ENCODE measurements at regions not wholly inside any gene's neighbourhood (a gene's known extent, or its start where the extent isn't known, plus 50 kb on each side); places are given as distances from the start of the nearest gene placed in this dataset.

- H3K36me3 ChIP-seq (ENCODE audit: control insufficient read depth, insufficient read depth, low read length) = no peaks in the 10 kb centered on the region
- no peak overlapping the region for H3K9ac ChIP-seq (ENCODE audit: extremely low read depth, low read length, poor library complexity, severe bottlenecking)
- Mint-ChIP-seq H3K9me3 (no peaks in the 10 kb centered on the region), H3K36me3 (ENCODE audit: low read depth) (no peaks in the 10 kb centered on the region), H3K27ac (no peak overlapping the region), H3K4me1 (peaks cover 5% of the 10 kb centered on the region), H3K4me3 (no peak overlapping the region), H3K27me3 (ENCODE audit: insufficient read depth) (no peaks in the 10 kb centered on the region)
- H3K9me3 ChIP-seq (ENCODE audit: control insufficient read depth, low read length) = no peaks in the 10 kb centered on the region
- no peaks in the 10 kb centered on the region for H3K27me3 ChIP-seq (ENCODE audit: control insufficient read depth, insufficient read depth, low read length, poor library complexity, severe bottlenecking)
- H3K4me1 ChIP-seq (ENCODE audit: control insufficient read depth, insufficient read depth, low read length) = no peaks in the 10 kb centered on the region
- TF ChIP-seq CTCF (conservative IDR thresholded peaks at IDR 0.05) = no peak
- no peak overlapping the region for H3K4me3 ChIP-seq (ENCODE audit: low read length)
- 85 to 95% methylated on average over 5 to 11 of the region's 16 CpGs for WGBS, 2 experiments (ENCODE audit: insufficient coverage in 1 of 2, insufficient read length in 1 of 2)
- peak; percentile 36 for DNase-seq
- no peak overlapping the region for H3K27ac ChIP-seq (ENCODE audit: low read depth, low read length)
Measured at GRCh38 chr6:167402195-167402686, 77.4 kb downstream of the TTLL2 start.

- no peaks in the 10 kb centered on the region for H3K36me3 ChIP-seq (ENCODE audit: control insufficient read depth, insufficient read depth, low read length)
- H3K4me1 Mint-ChIP-seq = peaks cover 8% of the 10 kb centered on the region
- no peaks in the 10 kb centered on the region for H3K27me3 Mint-ChIP-seq (ENCODE audit: insufficient read depth)
- no peak overlapping the region for H3K27ac ChIP-seq (ENCODE audit: low read depth, low read length)
- H3K4me3 Mint-ChIP-seq = no peak overlapping the region
- no peaks in the 10 kb centered on the region for H3K9me3 Mint-ChIP-seq
- DNase-seq = no peak
- no peak overlapping the region for H3K9ac ChIP-seq (ENCODE audit: extremely low read depth, low read length, poor library complexity, severe bottlenecking)
- H3K27me3 ChIP-seq (ENCODE audit: control insufficient read depth, insufficient read depth, low read length, poor library complexity, severe bottlenecking) = no peaks in the 10 kb centered on the region
- no peaks in the 10 kb centered on the region for H3K9me3 ChIP-seq (ENCODE audit: control insufficient read depth, low read length)
- H3K4me3 ChIP-seq (ENCODE audit: low read length) = no peak overlapping the region
- 88 to 89% methylated on average over 3 to 4 of the region's 4 CpGs for WGBS, 2 experiments (ENCODE audit: insufficient coverage in 1 of 2, insufficient read length in 1 of 2)
- H3K36me3 Mint-ChIP-seq (ENCODE audit: low read depth) = no peaks in the 10 kb centered on the region
- no peaks in the 10 kb centered on the region for H3K4me1 ChIP-seq (ENCODE audit: control insufficient read depth, insufficient read depth, low read length)
- H3K27ac Mint-ChIP-seq = no peak overlapping the region
- no peak for TF ChIP-seq CTCF (conservative IDR thresholded peaks at IDR 0.05)
Measured at GRCh38 chr6:167403427-167403826, 78.5 kb downstream of the TTLL2 start.

DNA sequence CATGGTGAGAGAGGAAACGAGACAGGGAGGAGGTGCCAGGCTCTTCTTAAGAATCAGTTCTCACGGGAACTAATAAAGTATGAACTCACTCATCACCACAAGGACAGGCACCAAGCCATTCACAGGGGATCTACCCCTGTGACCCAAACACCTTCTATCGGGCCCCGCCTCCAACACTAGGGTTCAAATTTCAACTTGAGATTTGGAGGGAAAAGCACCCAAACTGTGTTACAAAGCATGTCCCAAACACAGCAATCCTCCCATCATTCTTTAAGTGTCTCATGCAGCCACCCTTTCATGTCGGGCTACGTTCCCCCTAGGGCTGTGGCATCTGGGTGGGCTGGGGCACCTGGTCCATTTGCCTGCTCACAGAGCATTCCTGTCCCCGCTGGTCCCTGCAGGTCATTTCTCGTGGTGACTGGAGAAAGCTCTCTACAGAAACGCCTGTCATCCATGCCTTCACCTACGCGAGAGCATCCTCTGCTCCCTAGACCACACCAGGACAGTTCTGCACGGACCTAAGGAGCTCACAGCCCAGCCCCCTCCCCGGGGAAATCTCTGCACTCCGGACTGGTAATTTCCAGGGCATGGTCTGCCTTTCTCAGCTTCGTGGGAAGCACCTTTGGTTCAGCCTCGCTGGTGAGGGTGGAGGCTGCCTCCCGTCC is 79.6 kb downstream of the TTLL2 start:
- no peak for TF ChIP-seq CTCF (conservative IDR thresholded peaks at IDR 0.05)
- Mint-ChIP-seq H3K4me3 (no peak overlapping the region), H3K36me3 (ENCODE audit: low read depth) (no peaks in the 10 kb centered on the region), H3K27ac (no peak overlapping the region), H3K9me3 (no peaks in the 10 kb centered on the region), H3K4me1 (peaks cover 8% of the 10 kb centered on the region), H3K27me3 (ENCODE audit: insufficient read depth) (peaks cover under 1% of the 10 kb centered on the region)
- H3K9me3 ChIP-seq (ENCODE audit: control insufficient read depth, low read length) = no peaks in the 10 kb centered on the region
- 89 to 92% methylated on average over 14 to 17 of the region's 17 CpGs for WGBS, 2 experiments (ENCODE audit: insufficient coverage in 1 of 2, insufficient read length in 1 of 2)
- H3K9ac ChIP-seq (ENCODE audit: extremely low read depth, low read length, poor library complexity, severe bottlenecking) = no peak overlapping the region
- H3K27ac ChIP-seq (ENCODE audit: low read depth, low read length) = no peak overlapping the region
- no peaks in the 10 kb centered on the region for H3K27me3 ChIP-seq (ENCODE audit: control insufficient read depth, insufficient read depth, low read length, poor library complexity, severe bottlenecking)
- no peaks in the 10 kb centered on the region for H3K4me1 ChIP-seq (ENCODE audit: control insufficient read depth, insufficient read depth, low read length)
- H3K4me3 ChIP-seq (ENCODE audit: low read length) = no peak overlapping the region
- DNase-seq = peak; percentile 39
- H3K36me3 ChIP-seq (ENCODE audit: control insufficient read depth, insufficient read depth, low read length) = no peaks in the 10 kb centered on the region

Data from endodermal cell (in vitro differentiated cells).